Adrenal gland (tissue), 9 donors: ENCODE measurements at regions not wholly inside any gene's neighbourhood (a gene's known extent, or its start where the extent isn't known, plus 50 kb on each side); places are given as distances from the start of the nearest gene placed in this dataset.
A peak's percentile ranks its signal among the peaks of the same experiment; 100 is the strongest.

ENCODE experiments used
- DNase-seq, 7 donors: peaks; one replicate each; pipeline ENCODE4 v3.0.0-alpha.2; 2019 to 2020
- H3K27ac ChIP-seq, 5 donors: fragments of 200-600 bp; sonication (generic) in 4 of 5; 1 replicate in 3 of 5; 2 replicates in 2 of 5; pipeline versions ENCODE4 v1.5.1 to v1.8.0; 2016 to 2020; ENCODE audit warnings: mild to moderate bottlenecking in 1 of 5
- H3K27me3 ChIP-seq: fragments of 200-600 bp; 2 replicates; pipeline ENCODE4 v1.8.0; 2021
- H3K36me3 ChIP-seq, 2 donors: fragments of 200-600 bp; replicated peaks in 1 of 2; 1 replicate in 1 of 2; 2 replicates in 1 of 2; pipeline versions ENCODE4 v1.5.1 to v1.8.0; 2018 to 2022
- H3K4me1 ChIP-seq, 2 donors: fragments of 200-600 bp; replicated peaks in 1 of 2; 1 replicate in 1 of 2; 2 replicates in 1 of 2; pipeline versions ENCODE4 v1.5.1 to v1.8.0; 2018 to 2021
- H3K4me3 ChIP-seq, 4 donors: fragments of 200-600 bp; sonication (generic) in 3 of 4; one replicate each; pipeline ENCODE4 v1.5.1; 2016 to 2018
- H3K9me3 ChIP-seq, 3 donors: fragments of 200-600 bp; sonication (generic) in 1 of 3; replicated peaks in 1 of 3; 1 replicate in 2 of 3; 2 replicates in 1 of 3; pipeline versions ENCODE4 v1.5.1 to v1.8.0; 2016 to 2021
- CTCF ChIP-seq, 6 experiments: fragments of 450-650 bp in 4 of 6; fragments of 200-600 bp in 2 of 6; sonication (generic) in 1 of 6; IDR thresholded peaks; 1 replicate in 5 of 6; 2 replicates in 1 of 6; pipeline versions ENCODE4 v1.5.1 to v1.8.0; 2016 to 2021; ENCODE audit warnings: antibody characterized with exemption in 6 of 6, mild to moderate bottlenecking in 2 of 6, moderate library complexity in 1 of 6
- POLR2A ChIP-seq, 2 donors: fragments of 450-650 bp; IDR thresholded peaks; one replicate each; pipeline ENCODE4 v1.6.1; 2017; ENCODE audit warnings: antibody characterized with exemption in 2 of 2, mild to moderate bottlenecking in 2 of 2, moderate library complexity in 1 of 2
- WGBS, 4 donors: extraction: QIAGEN DNeasy Blood & Tissue Kit in 2 of 4; methylation state at CpG; one replicate each; pipeline versions ENCODE4 v1.1.5 to v1.1.7; 2013 to 2017; 5-methylcytosine and 5-hydroxymethylcytosine counted together
- intact Hi-C, 2 donors: fragments of 100-400 bp; cut with DNase I; formaldehyde crosslinking; loops; one replicate each; pipeline versions ENCODE4 v1.14.1 to v1.15.0; 2022 to 2023
- donor health status: healthy with polysubstance abuse.
- donor health status: Bipolar disorder and iron deficiency.
- donor health status: DM: yes; HTN: yes; CAD: no.
- donor health status: DM: no; HTN: no; CAD: no.
- donor health status: DM: no; HTN: no; CAD: no.

GRCh38 chr1:58905628-58906221, 121.9 kb upstream of the JUN start:
- no peak overlapping the region for H3K27ac ChIP-seq
- intact Hi-C loops = no loop called here
- 84 to 98% (median 92%) methylated on average over 3 of the region's 3 CpGs for WGBS, 4 donors

GRCh38 chr1:58907398-58907797, 123.6 kb upstream of the JUN start:
- no peak for DNase-seq
- 73 to 93% (median 77%) methylated on average over 3 of the region's 3 CpGs for WGBS, 4 donors
- Histone ChIP-seq H3K4me1 (peaks cover 0 to 13% of the 10 kb centered on the region in 2 donors), H3K27me3 (no peaks in the 10 kb centered on the region), H3K4me3 (no peak overlapping the region), H3K27ac (no peak overlapping the region), H3K36me3 (no peaks in the 10 kb centered on the region), H3K9me3 (no peaks in the 10 kb centered on the region)
- intact Hi-C loops = no loop called here
- no peak for TF ChIP-seq POLR2A (IDR thresholded peaks at IDR 0.05)
- TF ChIP-seq CTCF (IDR thresholded peaks at IDR 0.05) = no peak

More at GRCh38 chr1:58905628-58906221, 121.9 kb upstream of the JUN start:
- Histone ChIP-seq H3K9me3 (no peaks in the 10 kb centered on the region), H3K4me1 (peaks cover 0 to 13% of the 10 kb centered on the region in 2 donors), H3K27me3 (no peaks in the 10 kb centered on the region), H3K36me3 (no peaks in the 10 kb centered on the region), H3K4me3 (no peak overlapping the region)
- no peak for TF ChIP-seq CTCF (IDR thresholded peaks at IDR 0.05)
- TF ChIP-seq POLR2A (IDR thresholded peaks at IDR 0.05) = no peak
- peak in 2 of 7 donors; percentile 17 to 62 for DNase-seq

GRCh38 chr1:58908561-58909560, 125.0 kb upstream of the JUN start:
- intact Hi-C loops = no loop called here
- no peak for DNase-seq
- no peak for TF ChIP-seq CTCF (IDR thresholded peaks at IDR 0.05)
- no peak for TF ChIP-seq POLR2A (IDR thresholded peaks at IDR 0.05)
- no peaks in the 10 kb centered on the region for H3K27me3 ChIP-seq
- H3K9me3 ChIP-seq = no peaks in the 10 kb centered on the region
- H3K4me1 ChIP-seq = peaks cover 0 to 8% of the 10 kb centered on the region in 2 donors
- 74 to 82% (median 80%) methylated on average over 3 of the region's 3 CpGs for WGBS, 4 donors
- H3K36me3 ChIP-seq = no peaks in the 10 kb centered on the region
- no peak overlapping the region for H3K27ac ChIP-seq
- no peak overlapping the region for H3K4me3 ChIP-seq

- Histone ChIP-seq H3K4me3 (no peak overlapping the region), H3K27ac (no peak overlapping the region), H3K9me3 (no peaks in the 10 kb centered on the region), H3K36me3 (no peaks in the 10 kb centered on the region), H3K4me1 (no peaks in the 10 kb centered on the region), H3K27me3 (no peaks in the 10 kb centered on the region)
- intact Hi-C loops = loop anchor here in 1 of 2 donors (10.0 kb wide), 1 partner anchor 135 kb away; no protein-coding TSS in a partner anchor
- no peak for DNase-seq
- TF ChIP-seq CTCF (IDR thresholded peaks at IDR 0.05) (no peak), POLR2A (IDR thresholded peaks at IDR 0.05) (no peak)
- WGBS, 4 donors = 95 to 99% (median 97%) methylated on average over 3 of the region's 3 CpGs
These were observed 126.3 kb upstream of the JUN start for GRCh38 chr1:58909914-58910681.
